ENCODE measurements at regions not wholly inside any gene's neighbourhood (a gene's known extent, or its start where the extent isn't known, plus 50 kb on each side); places are given as distances from the start of the nearest gene placed in this dataset.
"Not testable (repeated sequence)": the region's sequence is repeated elsewhere in the genome, so short reads cannot be mapped to it uniquely, and the experiment has no call there.

- not testable (repeated sequence) for TF ChIP-seq CTCF, POLR2A (IDR thresholded peaks at IDR 0.05)
Observed at GRCh38 chr5:86731319-86732117, 113.8 kb downstream of the COX7C start.

All from thyroid gland (tissue), 4 donors.